ENCODE measurements at regions not wholly inside any gene's neighbourhood (a gene's known extent, or its start where the extent isn't known, plus 50 kb on each side); places are given as distances from the start of the nearest gene placed in this dataset.

- TF ChIP-seq ZNF740 (CRISPR knock-in tag; IDR thresholded peaks at IDR 0.05): no peak
- TF ChIP-seq ZNF740 (tag; IDR thresholded peaks at IDR 0.05): no peak
- TF ChIP-seq MCM7 (IDR thresholded peaks at IDR 0.05): no peak
- TF ChIP-seq E2F3 (CRISPR knock-in tag; IDR thresholded peaks at IDR 0.05): no peak
- TF ChIP-seq GATA2 (CRISPR knock-in tag; IDR thresholded peaks at IDR 0.05): no peak
- no peak for TF ChIP-seq MEF2A (IDR thresholded peaks at IDR 0.05; ENCODE audit: control insufficient read depth, low read depth, low read length)
- TF ChIP-seq HNRNPK (IDR thresholded peaks at IDR 0.05; ENCODE audit: low read depth, low read length, poor library complexity, severe bottlenecking): no peak
- no peak for TF ChIP-seq SREBF2 (CRISPR knock-in tag; IDR thresholded peaks at IDR 0.05)
- TF ChIP-seq NR2F6 (CRISPR knock-in tag; IDR thresholded peaks at IDR 0.05): no peak
- no peak for TF ChIP-seq JUN (IDR thresholded peaks at IDR 0.05; ENCODE audit: borderline replicate concordance, low read depth, low read length)
- TF ChIP-seq JUN (CRISPR knock-in tag; IDR thresholded peaks at IDR 0.05; ENCODE audit: borderline replicate concordance): no peak
- TF ChIP-seq TSC22D4 (tag; IDR thresholded peaks at IDR 0.05): no peak
- TF ChIP-seq HDAC8 (tag; IDR thresholded peaks at IDR 0.05): no peak
- no peak for TF ChIP-seq ZBTB49 (CRISPR knock-in tag; IDR thresholded peaks at IDR 0.05; ENCODE audit: borderline replicate concordance)
- TF ChIP-seq ZNF586 (CRISPR knock-in tag; conservative IDR thresholded peaks at IDR 0.05): no peak
- no peak for TF ChIP-seq TEAD2 (tag; IDR thresholded peaks at IDR 0.05)
- no peak overlapping the region for H3K9ac ChIP-seq (ENCODE audit: insufficient read depth in 1 of 2, low read depth in 2 of 2, low read length in 2 of 2)
- H3K27me3 ChIP-seq (ENCODE audit: control insufficient read depth in 2 of 2, insufficient read depth in 2 of 2, low read length in 2 of 2): no peaks in the 10 kb centered on the region
- BruUV-seq (replicated peaks): no TSS peak
- 47% methylated on average over 2 of the region's 2 CpGs for WGBS (ENCODE audit: insufficient coverage, low coverage, missing lambda C conversion rate)
- FAIRE-seq (no peak), DNase-seq (ENCODE audit: extremely low read depth in 1 of 4, low spot score in 3 of 4) (no peak), ATAC-seq (no peak)
- no peak overlapping the region for H3K4me2 ChIP-seq (ENCODE audit: insufficient read depth, low read length)
- ChIA-PET CTCF (ENCODE audit: low intra/inter-chr PET ratio) (no interaction called here), POLR2A (interaction anchor here (1.1 kb wide), 1 partner anchor 15 kb away, joined by 3 read pairs; no protein-coding TSS in a partner anchor)
- in situ Hi-C loops (cut with MboI) (no loop called here), intact Hi-C loops (cut with micrococcal nuclease) (no loop called here)
- H3K36me3 ChIP-seq (ENCODE audit: control insufficient read depth, insufficient read depth, low read length): no peaks in the 10 kb centered on the region
- H3K27ac ChIP-seq (ENCODE audit: extremely low read depth, low read depth, low read length): no peak overlapping the region
- H3K9me3 ChIP-seq (replicated peaks; ENCODE audit: control insufficient read depth, insufficient read depth, low read depth, low read length): no peaks in the 10 kb centered on the region
- H2AFZ ChIP-seq (ENCODE audit: low read depth, low read length): no peak overlapping the region
- H3K79me2 ChIP-seq (ENCODE audit: control insufficient read depth, insufficient read depth, low read length): no peaks in the 10 kb centered on the region
- H3K9me1 ChIP-seq (ENCODE audit: control insufficient read depth, insufficient read depth, low read length): no peaks in the 10 kb centered on the region
- no peak overlapping the region for H3K4me3 ChIP-seq
- no peaks in the 10 kb centered on the region for H4K20me1 ChIP-seq (replicated peaks; ENCODE audit: control insufficient read depth, insufficient read depth, low read length)
- no peaks in the 10 kb centered on the region for H3K4me1 ChIP-seq (replicated peaks in 1 of 2; ENCODE audit: control insufficient read depth in 2 of 2, insufficient read depth in 2 of 2, low read length in 2 of 2)
These were observed 162.3 kb upstream of the KLF3 start for GRCh38 chr4:38501698-38502097.

All from K562 (cell line).